H1 (cell line): ENCODE measurements at regions not wholly inside any gene's neighbourhood (a gene's known extent, or its start where the extent isn't known, plus 50 kb on each side); places are given as distances from the start of the nearest gene placed in this dataset.

Experiments used
- JUN ChIP-seq: IDR thresholded peaks from 2 replicates; pipeline ENCODE4 v1.6.1; 2011; ENCODE audit warnings: low read depth, mild to moderate bottlenecking, improper control_type of control experiment, low read length

- TF ChIP-seq JUN: no peak
These were observed 67.1 kb upstream of the TMEM260 start (continued) for GRCh38 chr14:56512521-56512920.
